Uterus (tissue), 3 donors: ENCODE measurements at regions not wholly inside any gene's neighbourhood (a gene's known extent, or its start where the extent isn't known, plus 50 kb on each side); places are given as distances from the start of the nearest gene placed in this dataset.

Experiments used
- DNase-seq, 2 donors: peaks; one replicate each; pipeline ENCODE4 v3.0.0-alpha.2; 2019 to 2020
- H3K27ac ChIP-seq, 2 donors: fragments of 200-600 bp; sonication (generic); 1 replicate in 1 of 2; 2 replicates in 1 of 2; pipeline ENCODE4 v1.5.1; 2016 to 2018
- H3K27me3 ChIP-seq, 2 donors: fragments of 200-600 bp; sonication (generic); one replicate each; pipeline ENCODE4 v1.5.1; 2018 to 2019; ENCODE audit warnings: control low read depth in 1 of 2
- H3K36me3 ChIP-seq, 2 donors: fragments of 200-600 bp; sonication (generic); one replicate each; pipeline ENCODE4 v1.5.1; 2019; ENCODE audit warnings: control low read depth in 1 of 2
- H3K4me1 ChIP-seq, 2 donors: fragments of 200-600 bp; sonication (generic); one replicate each; pipeline ENCODE4 v1.5.1; 2018 to 2019; ENCODE audit warnings: control low read depth in 1 of 2
- H3K4me3 ChIP-seq, 2 donors: fragments of 200-600 bp; sonication (generic); 1 replicate in 1 of 2; 2 replicates in 1 of 2; pipeline ENCODE4 v1.5.1; 2018 to 2019; ENCODE audit warnings: mild to moderate bottlenecking in 1 of 2
- H3K9me3 ChIP-seq, 2 donors: fragments of 200-600 bp; sonication (generic); one replicate each; pipeline ENCODE4 v1.5.1; 2019; ENCODE audit warnings: control low read depth in 1 of 2
- POLR2A ChIP-seq, 2 donors: fragments of 450-650 bp; IDR thresholded peaks; one replicate each; pipeline ENCODE4 v1.6.1; 2016; ENCODE audit warnings: antibody characterized with exemption in 2 of 2, mild to moderate bottlenecking in 1 of 2, moderate library complexity in 1 of 2
- intact Hi-C: fragments of 100-400 bp; cut with DNase I; formaldehyde crosslinking; loops from one replicate; pipeline ENCODE4 v1.15.1; 2023; ENCODE audit warnings: low total_unique reads
- TF ChIP-seq, protein P1 (sequence below), 4 experiments: fragments of 200-600 bp in 2 of 4; fragments of 450-650 bp in 2 of 4; sonication (generic) in 2 of 4; IDR thresholded peaks; one replicate each; pipeline ENCODE4 v1.5.1; 2016 to 2019; ENCODE audit warnings: antibody characterized with exemption in 4 of 4, mild to moderate bottlenecking in 2 of 4, moderate library complexity in 1 of 4
- donor health status: DM: yes; HTN: yes; CAD: no.

DNA sequence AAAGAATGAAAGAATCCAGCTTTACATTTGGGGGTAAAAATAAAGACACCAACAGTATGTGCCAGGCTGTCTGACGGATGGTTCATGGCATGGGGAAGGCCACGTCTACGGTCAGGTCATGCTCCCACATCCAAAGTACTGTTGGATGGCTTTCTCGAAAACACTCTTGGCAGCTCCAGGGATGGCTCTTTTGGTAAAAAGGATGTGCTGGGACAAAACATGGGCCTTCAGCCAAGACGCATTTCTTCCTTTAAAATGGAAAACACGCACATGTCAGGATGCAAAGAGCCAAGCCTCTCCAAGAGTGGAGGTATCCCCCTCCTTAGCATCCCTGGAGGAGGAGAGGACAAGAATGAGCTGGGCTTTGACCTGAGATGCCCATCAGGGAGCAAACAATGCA, 376.5 kb upstream of the KLHL29 start:
- Histone ChIP-seq H3K4me1 (no peaks in the 10 kb centered on the region), H3K9me3 (no peaks in the 10 kb centered on the region), H3K36me3 (no peaks in the 10 kb centered on the region), H3K27me3 (no peaks in the 10 kb centered on the region), H3K27ac (no peak overlapping the region), H3K4me3 (no peak overlapping the region)
- no peak for DNase-seq
- intact Hi-C loops, result no loop called here
- no peak for TF ChIP-seq POLR2A (IDR thresholded peaks at IDR 0.05)
- TF ChIP-seq, protein P1, sequence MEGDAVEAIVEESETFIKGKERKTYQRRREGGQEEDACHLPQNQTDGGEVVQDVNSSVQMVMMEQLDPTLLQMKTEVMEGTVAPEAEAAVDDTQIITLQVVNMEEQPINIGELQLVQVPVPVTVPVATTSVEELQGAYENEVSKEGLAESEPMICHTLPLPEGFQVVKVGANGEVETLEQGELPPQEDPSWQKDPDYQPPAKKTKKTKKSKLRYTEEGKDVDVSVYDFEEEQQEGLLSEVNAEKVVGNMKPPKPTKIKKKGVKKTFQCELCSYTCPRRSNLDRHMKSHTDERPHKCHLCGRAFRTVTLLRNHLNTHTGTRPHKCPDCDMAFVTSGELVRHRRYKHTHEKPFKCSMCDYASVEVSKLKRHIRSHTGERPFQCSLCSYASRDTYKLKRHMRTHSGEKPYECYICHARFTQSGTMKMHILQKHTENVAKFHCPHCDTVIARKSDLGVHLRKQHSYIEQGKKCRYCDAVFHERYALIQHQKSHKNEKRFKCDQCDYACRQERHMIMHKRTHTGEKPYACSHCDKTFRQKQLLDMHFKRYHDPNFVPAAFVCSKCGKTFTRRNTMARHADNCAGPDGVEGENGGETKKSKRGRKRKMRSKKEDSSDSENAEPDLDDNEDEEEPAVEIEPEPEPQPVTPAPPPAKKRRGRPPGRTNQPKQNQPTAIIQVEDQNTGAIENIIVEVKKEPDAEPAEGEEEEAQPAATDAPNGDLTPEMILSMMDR (IDR thresholded peaks at IDR 0.05), result no peak

- intact Hi-C loops, result no loop called here
- H3K27me3 ChIP-seq, result no peaks in the 10 kb centered on the region
- H3K4me1 ChIP-seq, result no peaks in the 10 kb centered on the region
- DNase-seq, result no peak
- H3K4me3 ChIP-seq, result no peak overlapping the region
- no peak overlapping the region for H3K27ac ChIP-seq
- H3K36me3 ChIP-seq, result no peaks in the 10 kb centered on the region
- no peaks in the 10 kb centered on the region for H3K9me3 ChIP-seq
- no peak for TF ChIP-seq POLR2A (IDR thresholded peaks at IDR 0.05)
- TF ChIP-seq, protein P1 (IDR thresholded peaks at IDR 0.05), result no peak
Observed at GRCh38 chr2:23008951-23009350, 376.0 kb upstream of the KLHL29 start.

DNA sequence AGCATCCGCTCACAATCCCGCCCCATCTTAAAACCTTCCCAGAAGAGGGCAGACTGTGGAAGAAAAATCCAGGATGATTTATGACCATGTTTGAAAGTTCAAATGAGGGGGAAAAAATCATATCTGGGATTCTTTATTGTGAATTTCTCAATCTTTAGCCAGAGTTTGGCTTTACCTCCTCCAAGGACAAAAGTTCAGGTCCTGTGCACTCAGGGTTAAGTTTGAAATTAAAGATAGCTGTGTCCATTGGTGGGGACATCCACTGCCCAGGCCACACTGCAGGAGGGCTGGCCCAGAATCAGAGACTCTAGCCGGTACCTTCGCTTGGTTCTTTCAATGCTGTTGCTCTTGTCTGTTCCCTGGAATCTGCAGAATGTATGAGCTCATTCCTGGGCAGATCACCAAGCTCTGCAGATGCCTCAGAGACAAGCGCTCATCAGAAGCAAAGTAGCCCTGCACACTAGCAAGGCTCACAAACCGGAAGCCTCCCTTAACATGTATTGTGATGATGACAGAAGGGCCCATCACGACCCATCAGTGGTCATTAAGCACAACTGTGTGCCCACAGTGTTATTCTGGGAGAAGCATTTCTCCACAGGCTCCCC, 375.3 kb upstream of the KLHL29 start:
- H3K27ac ChIP-seq, result no peak overlapping the region
- intact Hi-C loops, result no loop called here
- H3K4me1 ChIP-seq, result no peaks in the 10 kb centered on the region
- H3K27me3 ChIP-seq, result no peaks in the 10 kb centered on the region
- peak; percentile 53 to 61 for DNase-seq
- H3K9me3 ChIP-seq, result no peaks in the 10 kb centered on the region
- no peak overlapping the region for H3K4me3 ChIP-seq
- no peak for TF ChIP-seq POLR2A (IDR thresholded peaks at IDR 0.05)
- H3K36me3 ChIP-seq, result no peaks in the 10 kb centered on the region

DNA sequence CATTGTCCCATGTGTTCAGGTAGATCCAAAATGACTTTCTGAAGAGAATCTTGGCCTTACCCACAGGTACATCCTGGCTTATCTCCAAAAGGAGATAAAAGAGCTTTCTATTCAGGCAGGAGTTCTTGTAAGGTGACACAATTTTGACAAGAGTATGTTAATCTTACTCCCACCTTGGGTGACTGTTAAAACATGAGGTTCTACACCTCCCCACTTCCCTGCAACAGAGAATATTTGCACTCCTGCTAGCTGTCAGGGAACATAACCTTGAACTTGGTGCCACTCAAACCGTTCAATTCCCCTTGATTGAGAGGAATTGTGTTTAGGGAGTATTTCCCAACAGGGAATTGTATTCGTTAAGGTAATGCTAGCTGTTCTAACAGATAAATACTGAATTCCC, 372.5 kb upstream of the KLHL29 start:
- TF ChIP-seq POLR2A (IDR thresholded peaks at IDR 0.05), result no peak
- DNase-seq, result no peak
- Histone ChIP-seq H3K9me3 (no peaks in the 10 kb centered on the region), H3K4me1 (no peaks in the 10 kb centered on the region), H3K36me3 (no peaks in the 10 kb centered on the region), H3K27me3 (no peaks in the 10 kb centered on the region), H3K4me3 (no peak overlapping the region), H3K27ac (no peak overlapping the region)
- intact Hi-C loops, result no loop called here

GRCh38 chr2:23015651-23016200, 369.3 kb upstream of the KLHL29 start:
- no peak for TF ChIP-seq POLR2A (IDR thresholded peaks at IDR 0.05)
- TF ChIP-seq, protein P1 (IDR thresholded peaks at IDR 0.05), result no peak
- intact Hi-C loops, result no loop called here
- Histone ChIP-seq H3K27me3 (no peaks in the 10 kb centered on the region), H3K4me3 (no peak overlapping the region), H3K9me3 (no peaks in the 10 kb centered on the region), H3K36me3 (no peaks in the 10 kb centered on the region), H3K4me1 (no peaks in the 10 kb centered on the region), H3K27ac (no peak overlapping the region)
- no peak for DNase-seq

DNA sequence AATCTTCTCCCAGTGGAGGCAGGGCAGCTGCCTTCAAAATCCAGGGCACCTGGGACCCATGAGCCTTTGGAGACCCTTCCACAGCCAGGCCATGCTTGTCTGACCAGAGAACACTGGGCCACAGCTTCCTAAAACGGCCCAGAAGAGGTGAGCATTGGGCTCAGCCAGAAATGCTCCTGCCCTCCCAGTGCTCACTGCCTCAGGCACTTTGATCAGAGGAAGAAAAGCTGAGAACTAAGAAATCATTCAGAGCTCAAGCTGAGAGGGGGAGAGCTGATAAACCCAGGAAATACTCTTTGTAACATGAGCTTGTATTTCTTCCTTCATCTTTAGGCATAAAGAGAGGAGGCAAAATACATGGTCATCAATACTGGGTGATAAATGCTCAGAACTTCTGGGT, 365.5 kb upstream of the KLHL29 start:
- H3K4me1 ChIP-seq, result no peaks in the 10 kb centered on the region
- H3K27ac ChIP-seq, result no peak overlapping the region
- no peak overlapping the region for H3K4me3 ChIP-seq
- TF ChIP-seq, protein P1 (IDR thresholded peaks at IDR 0.05), result no peak
- TF ChIP-seq POLR2A (IDR thresholded peaks at IDR 0.05), result no peak
- H3K36me3 ChIP-seq, result no peaks in the 10 kb centered on the region
- no peaks in the 10 kb centered on the region for H3K27me3 ChIP-seq
- intact Hi-C loops, result no loop called here
- no peak for DNase-seq
- no peaks in the 10 kb centered on the region for H3K9me3 ChIP-seq
